ENCODE measurements at regions not wholly inside any gene's neighbourhood (a gene's known extent, or its start where the extent isn't known, plus 50 kb on each side); places are given as distances from the start of the nearest gene placed in this dataset.

DNA sequence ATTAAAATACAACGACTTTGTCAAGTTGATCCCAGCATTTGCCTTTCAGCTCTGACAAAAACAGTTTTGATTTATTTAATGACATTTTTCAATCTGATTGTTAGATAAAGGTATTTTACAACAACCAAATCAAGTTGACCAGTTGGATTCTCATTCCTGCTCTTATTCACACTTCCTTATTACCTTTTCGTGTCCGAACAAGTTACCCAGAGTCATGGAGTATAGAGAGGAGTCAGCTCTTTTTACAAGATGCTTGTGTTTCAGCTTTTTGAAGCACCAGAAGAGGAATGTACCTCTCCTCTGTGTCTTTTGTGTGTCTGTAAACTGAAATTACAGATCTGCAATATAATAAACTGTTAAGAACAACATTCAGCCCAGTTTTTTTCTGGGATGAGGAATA, 151.3 kb upstream of the TMEM161B start:
- Histone ChIP-seq H3K27me3 (ENCODE audit: insufficient read depth, low read length) (no peaks in the 10 kb centered on the region), H3K36me3 (ENCODE audit: insufficient read depth, low read depth, low read length) (no peaks in the 10 kb centered on the region), H3K4me1 (ENCODE audit: insufficient read depth, low read length) (no peaks in the 10 kb centered on the region), H3K9me3 (ENCODE audit: insufficient read depth, low read depth, low read length) (no peaks in the 10 kb centered on the region), H3K9ac (ENCODE audit: low read depth, low read length) (no peak overlapping the region), H3K4me3 (ENCODE audit: low read length) (no peak overlapping the region), H3K27ac (ENCODE audit: low read length) (no peak overlapping the region)

DNA sequence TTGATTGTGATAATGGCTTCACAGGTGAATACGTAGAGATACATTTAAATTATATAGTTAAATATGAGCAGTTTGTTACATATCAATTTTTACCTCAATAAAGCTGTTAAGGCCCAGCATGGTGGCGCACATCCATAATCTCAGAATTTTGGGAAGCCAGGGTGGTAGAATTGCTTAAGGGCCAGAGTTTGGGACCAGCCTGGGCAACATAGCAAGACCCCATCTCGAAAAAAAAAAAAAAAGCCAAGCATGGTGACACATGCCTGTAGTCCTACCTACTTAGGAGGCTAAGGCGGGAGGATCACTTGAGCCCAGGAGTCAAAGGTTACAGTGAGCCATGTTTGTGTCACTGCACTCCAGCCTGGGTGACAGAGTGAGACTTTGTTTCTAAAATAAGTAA, 138.7 kb upstream of the TMEM161B start:
- H3K9ac ChIP-seq (ENCODE audit: low read depth, low read length), result no peak overlapping the region
- no peaks in the 10 kb centered on the region for H3K9me3 ChIP-seq (ENCODE audit: insufficient read depth, low read depth, low read length)
- H3K27me3 ChIP-seq (ENCODE audit: insufficient read depth, low read length), result no peaks in the 10 kb centered on the region
- H3K36me3 ChIP-seq (ENCODE audit: insufficient read depth, low read depth, low read length), result no peaks in the 10 kb centered on the region
- H3K27ac ChIP-seq (ENCODE audit: low read length), result no peak overlapping the region
- H3K4me3 ChIP-seq (ENCODE audit: low read length), result no peak overlapping the region
- no peaks in the 10 kb centered on the region for H3K4me1 ChIP-seq (ENCODE audit: insufficient read depth, low read length)

DNA sequence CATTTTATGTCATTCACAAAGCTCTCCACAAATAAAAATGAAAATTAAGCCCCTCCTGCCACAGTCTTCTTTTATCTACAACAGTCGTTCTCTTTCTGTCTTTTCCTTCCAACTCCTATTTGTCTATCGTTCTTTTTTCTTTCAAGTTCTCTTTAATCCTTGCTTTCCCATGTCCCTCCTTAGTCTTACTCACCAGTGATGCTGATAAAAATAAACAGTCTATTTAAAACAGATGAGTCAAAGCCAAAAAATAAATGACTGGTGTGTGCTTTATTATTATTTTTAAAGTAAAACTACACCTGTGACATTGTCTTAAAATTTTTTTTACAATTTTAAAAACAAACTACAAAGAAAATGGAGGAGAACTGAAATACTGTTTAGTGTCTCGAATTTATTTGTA, 137.1 kb upstream of the TMEM161B start:
- H3K4me3 ChIP-seq (ENCODE audit: low read length), result no peak overlapping the region
- no peak overlapping the region for H3K27ac ChIP-seq (ENCODE audit: low read length)
- no peaks in the 10 kb centered on the region for H3K36me3 ChIP-seq (ENCODE audit: insufficient read depth, low read depth, low read length)
- H3K4me1 ChIP-seq (ENCODE audit: insufficient read depth, low read length), result peaks cover 6% of the 10 kb centered on the region; the same call in 1 of the 2 replicates
- H3K9me3 ChIP-seq (ENCODE audit: insufficient read depth, low read depth, low read length), result no peaks in the 10 kb centered on the region
- H3K27me3 ChIP-seq (ENCODE audit: insufficient read depth, low read length), result no peaks in the 10 kb centered on the region
- H3K9ac ChIP-seq (ENCODE audit: low read depth, low read length), result no peak overlapping the region

DNA sequence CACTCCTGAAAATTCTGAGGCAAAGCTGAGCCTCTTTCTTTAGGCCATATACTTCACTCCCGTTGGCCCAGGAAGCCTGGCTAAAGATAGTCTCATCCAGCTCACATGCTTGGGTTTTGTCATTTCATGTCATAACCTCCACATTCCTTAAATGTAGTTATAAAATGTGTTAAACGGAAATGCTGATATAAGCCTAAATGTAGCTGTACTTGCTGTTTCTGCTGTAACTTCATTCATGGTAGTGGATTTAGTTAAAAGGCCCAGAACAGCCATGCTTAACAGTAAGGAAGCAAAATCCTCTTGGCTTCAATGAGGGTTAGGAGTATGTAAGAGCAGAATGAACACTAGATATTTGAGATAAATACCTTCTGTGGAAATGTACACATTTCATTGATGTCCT, 135.8 kb upstream of the TMEM161B start:
- H3K27ac ChIP-seq (ENCODE audit: low read length), result no peak overlapping the region
- H3K4me3 ChIP-seq (ENCODE audit: low read length), result no peak overlapping the region
- no peaks in the 10 kb centered on the region for H3K36me3 ChIP-seq (ENCODE audit: insufficient read depth, low read depth, low read length)
- H3K4me1 ChIP-seq (ENCODE audit: insufficient read depth, low read length), result peaks cover 13% of the 10 kb centered on the region; the same call in 1 of the 2 replicates
- no peaks in the 10 kb centered on the region for H3K27me3 ChIP-seq (ENCODE audit: insufficient read depth, low read length)
- H3K9me3 ChIP-seq (ENCODE audit: insufficient read depth, low read depth, low read length), result no peaks in the 10 kb centered on the region
- no peak overlapping the region for H3K9ac ChIP-seq (ENCODE audit: low read depth, low read length)

DNA sequence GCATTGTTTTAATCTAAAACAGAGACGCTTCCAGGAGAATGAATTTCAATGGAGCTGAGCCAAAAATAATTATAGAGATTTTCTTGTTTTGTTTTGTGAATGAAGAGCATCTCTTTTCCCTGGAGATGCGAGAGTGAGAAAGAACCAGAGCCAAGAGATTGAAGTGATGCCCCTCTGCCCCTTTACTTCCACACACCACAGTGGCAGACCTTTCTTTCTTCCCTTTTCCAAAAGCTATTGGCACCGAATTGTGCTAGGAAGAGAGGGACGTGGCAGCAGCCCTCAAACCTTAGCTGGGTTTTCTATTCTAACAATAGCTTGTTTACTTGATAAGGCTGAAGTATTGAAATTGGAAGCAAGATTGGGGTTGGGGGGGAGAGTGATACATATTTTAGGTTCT, 133.0 kb upstream of the TMEM161B start:
- Histone ChIP-seq H3K9me3 (ENCODE audit: insufficient read depth, low read depth, low read length) (no peaks in the 10 kb centered on the region), H3K27ac (ENCODE audit: low read length) (no peak overlapping the region), H3K27me3 (ENCODE audit: insufficient read depth, low read length) (peaks cover 5% of the 10 kb centered on the region; the same call in 1 of the 2 replicates), H3K36me3 (ENCODE audit: insufficient read depth, low read depth, low read length) (no peaks in the 10 kb centered on the region), H3K4me1 (ENCODE audit: insufficient read depth, low read length) (peaks cover 32% of the 10 kb centered on the region), H3K4me3 (ENCODE audit: low read length) (no peak overlapping the region), H3K9ac (ENCODE audit: low read depth, low read length) (no peak overlapping the region)

DNA sequence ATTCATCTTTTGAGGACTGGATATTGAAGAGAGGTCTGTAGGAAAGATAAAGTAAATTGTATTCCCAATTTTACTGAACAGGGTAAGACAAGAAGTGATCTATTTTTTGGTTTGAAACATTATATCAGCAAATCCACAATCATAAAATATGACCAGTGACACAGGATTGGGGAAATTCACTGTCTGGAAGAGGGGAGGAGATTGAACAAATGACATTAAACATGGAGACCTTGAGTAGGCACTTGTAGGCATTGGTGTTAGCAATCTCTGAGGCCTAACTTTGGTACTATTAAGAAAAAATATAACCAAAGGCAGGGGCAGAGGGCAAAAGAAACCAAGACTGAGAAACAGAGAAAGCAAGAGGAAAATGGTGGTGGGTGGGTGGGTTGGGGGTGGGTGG, 132.6 kb upstream of the TMEM161B start:
- Histone ChIP-seq H3K9me3 (ENCODE audit: insufficient read depth, low read depth, low read length) (no peaks in the 10 kb centered on the region), H3K36me3 (ENCODE audit: insufficient read depth, low read depth, low read length) (no peaks in the 10 kb centered on the region), H3K9ac (ENCODE audit: low read depth, low read length) (no peak overlapping the region), H3K4me1 (ENCODE audit: insufficient read depth, low read length) (peaks cover 36% of the 10 kb centered on the region), H3K27me3 (ENCODE audit: insufficient read depth, low read length) (peaks cover 10% of the 10 kb centered on the region), H3K4me3 (ENCODE audit: low read length) (no peak overlapping the region), H3K27ac (ENCODE audit: low read length) (no peak overlapping the region)

DNA sequence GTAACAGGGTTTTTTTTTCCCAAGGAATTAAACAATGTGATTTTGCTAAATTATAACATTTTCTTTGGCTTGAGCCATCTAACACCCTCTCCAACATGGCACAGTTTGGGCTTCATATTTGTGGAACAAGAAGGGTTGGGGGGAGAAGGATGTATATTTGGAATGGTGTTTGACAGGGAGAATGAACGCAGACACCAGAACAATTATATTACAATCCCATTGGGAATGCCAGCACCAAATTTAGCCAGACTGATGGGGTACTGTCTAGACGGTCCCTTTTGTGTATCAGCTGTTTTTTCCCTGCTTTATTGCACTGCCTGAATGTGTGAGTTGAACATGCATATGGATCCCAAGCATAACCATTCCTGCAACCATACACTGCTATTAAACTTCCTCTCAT, 130.9 kb upstream of the TMEM161B start:
- Histone ChIP-seq H3K4me1 (ENCODE audit: insufficient read depth, low read length) (peaks cover 51% of the 10 kb centered on the region), H3K9me3 (ENCODE audit: insufficient read depth, low read depth, low read length) (no peaks in the 10 kb centered on the region), H3K27me3 (ENCODE audit: insufficient read depth, low read length) (peaks cover 11% of the 10 kb centered on the region)

DNA sequence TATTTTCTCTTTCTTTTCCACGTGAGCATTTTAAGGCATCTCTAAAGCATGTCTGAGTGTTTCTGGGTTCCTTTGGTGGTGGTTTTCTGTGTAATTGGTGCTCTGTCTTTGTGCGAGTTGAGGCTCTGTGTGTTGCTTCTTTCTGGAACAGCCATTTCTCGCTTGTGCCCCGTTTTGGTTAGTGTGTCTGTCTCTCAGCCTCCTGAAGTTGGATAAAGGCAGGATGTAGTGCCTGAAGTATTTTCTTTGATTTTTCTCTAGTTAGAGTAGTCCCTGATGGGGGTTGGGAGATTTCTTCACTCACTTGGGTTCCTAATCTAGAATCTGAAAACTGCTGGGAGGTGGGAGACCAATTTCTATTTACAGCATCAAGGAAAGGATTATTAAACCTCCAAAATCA, 129.7 kb upstream of the TMEM161B start:
- Histone ChIP-seq H3K4me3 (ENCODE audit: low read length) (no peak overlapping the region), H3K27me3 (ENCODE audit: insufficient read depth, low read length) (peaks cover 11% of the 10 kb centered on the region), H3K9me3 (ENCODE audit: insufficient read depth, low read depth, low read length) (no peaks in the 10 kb centered on the region), H3K36me3 (ENCODE audit: insufficient read depth, low read depth, low read length) (no peaks in the 10 kb centered on the region), H3K27ac (ENCODE audit: low read length) (no peak overlapping the region), H3K4me1 (ENCODE audit: insufficient read depth, low read length) (peaks cover 61% of the 10 kb centered on the region), H3K9ac (ENCODE audit: low read depth, low read length) (peak overlapping the region; percentile 49; the same call in 1 of the 2 replicates)

More for the DNA sequence above, 130.9 kb upstream of the TMEM161B start:
- Histone ChIP-seq H3K4me3 (ENCODE audit: low read length) (no peak overlapping the region), H3K9ac (ENCODE audit: low read depth, low read length) (no peak overlapping the region), H3K27ac (ENCODE audit: low read length) (no peak overlapping the region), H3K36me3 (ENCODE audit: insufficient read depth, low read depth, low read length) (no peaks in the 10 kb centered on the region)

DNA sequence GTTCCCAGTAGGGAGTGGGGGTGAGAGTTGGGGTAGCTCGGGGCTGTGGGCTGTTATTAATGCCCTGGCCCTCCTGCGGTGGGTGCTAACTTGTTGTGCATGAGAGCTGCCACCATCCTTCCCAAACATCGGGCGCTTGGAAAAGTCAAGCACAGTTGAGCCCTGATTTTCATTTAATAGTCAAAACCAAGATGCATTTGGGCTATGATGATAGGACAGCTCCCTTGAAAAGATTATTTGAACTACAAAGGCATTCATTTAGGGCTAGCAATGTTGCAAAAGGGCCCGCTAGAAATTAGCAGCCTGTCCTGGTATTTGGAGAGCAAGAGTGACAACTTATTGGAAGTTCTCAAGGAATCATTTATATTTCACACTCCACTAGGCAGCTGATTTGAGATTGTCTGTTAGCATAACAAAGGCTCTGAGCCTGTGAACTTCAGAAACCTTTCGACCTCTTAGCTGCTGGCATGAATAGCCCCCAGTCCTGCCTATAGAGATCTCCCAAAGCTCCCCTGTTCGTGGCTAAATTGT, 128.2 kb upstream of the TMEM161B start:
- Histone ChIP-seq H3K9ac (ENCODE audit: low read depth, low read length) (peak overlapping the region; percentile 36; the same call in 1 of the 2 replicates), H3K36me3 (ENCODE audit: insufficient read depth, low read depth, low read length) (no peaks in the 10 kb centered on the region), H3K9me3 (ENCODE audit: insufficient read depth, low read depth, low read length) (no peaks in the 10 kb centered on the region), H3K27me3 (ENCODE audit: insufficient read depth, low read length) (peaks cover 11% of the 10 kb centered on the region), H3K4me3 (ENCODE audit: low read length) (peak overlapping the region; percentile 41; the same call in 1 of the 2 replicates), H3K27ac (ENCODE audit: low read length) (no peak overlapping the region), H3K4me1 (ENCODE audit: insufficient read depth, low read length) (peaks cover 65% of the 10 kb centered on the region)

DNA sequence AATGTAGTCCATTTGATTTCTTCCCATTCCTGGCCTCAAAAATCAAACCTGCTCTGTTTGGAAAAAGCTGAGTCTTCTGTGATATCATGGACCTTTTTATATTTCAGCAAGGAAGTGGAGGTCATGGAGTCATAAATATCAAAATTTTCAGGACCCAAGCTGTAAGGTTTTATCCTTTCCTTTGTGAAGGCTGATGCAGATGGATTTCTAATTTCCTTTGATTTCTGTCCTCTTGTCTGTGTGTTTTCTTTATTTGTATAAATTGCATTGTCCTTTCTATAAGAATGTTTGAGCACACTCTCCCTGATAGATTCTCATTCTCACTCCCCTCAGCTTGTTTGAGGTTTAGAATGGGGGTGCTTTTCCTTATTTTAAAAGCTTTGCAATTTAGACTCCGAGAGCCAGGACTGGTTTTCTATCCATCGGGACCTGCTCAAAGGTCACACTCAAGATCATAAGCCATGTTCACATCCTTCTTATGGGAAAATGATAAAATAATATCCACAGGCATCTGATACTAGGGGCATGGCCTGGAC, 127.4 kb upstream of the TMEM161B start:
- Histone ChIP-seq H3K9me3 (ENCODE audit: insufficient read depth, low read depth, low read length) (no peaks in the 10 kb centered on the region), H3K27me3 (ENCODE audit: insufficient read depth, low read length) (peaks cover 11% of the 10 kb centered on the region), H3K4me1 (ENCODE audit: insufficient read depth, low read length) (peaks cover 68% of the 10 kb centered on the region), H3K27ac (ENCODE audit: low read length) (no peak overlapping the region), H3K4me3 (ENCODE audit: low read length) (0 out of 2 replicates have a peak overlapping the region, but pooled peaks have one; percentile 41), H3K36me3 (ENCODE audit: insufficient read depth, low read depth, low read length) (no peaks in the 10 kb centered on the region), H3K9ac (ENCODE audit: low read depth, low read length) (no peak overlapping the region)

DNA sequence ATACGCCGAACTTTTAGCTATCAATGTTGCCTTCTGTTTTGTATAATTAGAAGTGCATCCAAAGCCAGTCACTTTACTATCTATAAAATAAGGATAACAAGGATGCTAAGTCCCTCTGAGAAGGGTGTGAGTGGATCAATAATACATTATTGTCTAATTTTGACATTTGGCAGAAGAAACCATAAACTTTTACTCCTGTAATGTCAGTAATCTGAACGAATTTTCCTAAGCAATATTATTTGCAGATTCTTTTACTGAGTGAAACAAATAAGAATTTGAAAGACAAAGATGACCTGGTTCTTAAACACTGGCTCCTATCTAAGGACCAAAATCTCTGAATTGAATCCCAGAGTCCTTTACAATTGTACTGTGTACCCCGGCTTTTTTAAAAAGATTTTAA, 126.6 kb upstream of the TMEM161B start:
- no peaks in the 10 kb centered on the region for H3K9me3 ChIP-seq (ENCODE audit: insufficient read depth, low read depth, low read length)
- no peak overlapping the region for H3K27ac ChIP-seq (ENCODE audit: low read length)
- H3K4me1 ChIP-seq (ENCODE audit: insufficient read depth, low read length), result peaks cover 70% of the 10 kb centered on the region
- H3K27me3 ChIP-seq (ENCODE audit: insufficient read depth, low read length), result peaks cover 11% of the 10 kb centered on the region
- no peak overlapping the region for H3K4me3 ChIP-seq (ENCODE audit: low read length)
- H3K9ac ChIP-seq (ENCODE audit: low read depth, low read length), result no peak overlapping the region
- no peaks in the 10 kb centered on the region for H3K36me3 ChIP-seq (ENCODE audit: insufficient read depth, low read depth, low read length)

DNA sequence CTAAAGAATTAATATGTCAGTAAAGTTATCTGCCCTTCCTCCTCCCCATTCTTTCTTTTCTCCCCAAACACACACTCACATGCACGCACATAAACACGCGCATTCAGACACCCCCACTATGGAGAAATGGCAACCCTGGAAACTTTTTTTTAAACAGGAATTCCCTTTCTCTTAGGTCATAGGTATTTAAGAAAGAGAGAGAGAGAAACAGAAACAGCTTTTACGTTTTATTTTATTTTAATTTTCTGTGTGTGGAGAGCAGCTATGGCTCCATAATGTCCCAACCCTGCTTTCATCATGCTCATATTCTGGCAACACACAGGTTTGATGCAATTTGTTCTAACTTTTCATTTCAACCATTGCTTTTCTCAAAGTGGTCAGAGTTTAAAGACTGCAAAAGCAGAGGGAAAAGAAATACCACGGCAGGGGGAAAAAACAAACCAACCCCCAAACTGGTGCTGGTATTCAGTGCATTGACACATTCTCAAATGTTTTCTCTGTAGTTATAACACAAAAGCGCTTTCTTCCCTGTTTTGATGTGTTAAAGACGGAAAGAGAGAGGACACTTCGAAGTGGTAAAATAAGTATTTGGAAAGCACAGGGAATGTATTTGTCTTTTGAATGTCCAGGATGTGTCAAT, 126.0 kb upstream of the TMEM161B start:
- peak overlapping the region; percentile 19; the same call in 1 of the 2 replicates for H3K4me3 ChIP-seq (ENCODE audit: low read length)
- no peaks in the 10 kb centered on the region for H3K36me3 ChIP-seq (ENCODE audit: insufficient read depth, low read depth, low read length)
- peaks cover 73% of the 10 kb centered on the region for H3K4me1 ChIP-seq (ENCODE audit: insufficient read depth, low read length)
- no peak overlapping the region for H3K27ac ChIP-seq (ENCODE audit: low read length)
- H3K9ac ChIP-seq (ENCODE audit: low read depth, low read length), result peak overlapping the region; percentile 10; the same call in 1 of the 2 replicates
- H3K9me3 ChIP-seq (ENCODE audit: insufficient read depth, low read depth, low read length), result no peaks in the 10 kb centered on the region
- H3K27me3 ChIP-seq (ENCODE audit: insufficient read depth, low read length), result peaks cover 11% of the 10 kb centered on the region

All from iPS-20b (cell line).